Sigmoid colon (tissue), 4 donors: ENCODE measurements at regions not wholly inside any gene's neighbourhood (a gene's known extent, or its start where the extent isn't known, plus 50 kb on each side); places are given as distances from the start of the nearest gene placed in this dataset.

Experiments used
- CTCF ChIP-seq, 4 experiments: fragments of 450-650 bp in 3 of 4; fragments of 200-600 bp in 1 of 4; IDR thresholded peaks; one replicate each; pipeline ENCODE4 v1.5.1; 2016 to 2019; ENCODE audit warnings: antibody characterized with exemption in 4 of 4, mild to moderate bottlenecking in 3 of 4, moderate library complexity in 2 of 4
- EP300 ChIP-seq, 4 donors: sonication (generic); formaldehyde crosslinking; IDR thresholded peaks; one replicate each; pipeline ENCODE4 v1.6.1; 2017; ENCODE audit warnings: antibody characterized with exemption in 4 of 4

- TF ChIP-seq CTCF (IDR thresholded peaks at IDR 0.05) (no peak), EP300 (IDR thresholded peaks at IDR 0.05) (no peak)
Observed at GRCh38 chr18:29882620-29883019, 1159.9 kb downstream of the DSC3 start.
